Activated T-cell treated with anti-CD3 and anti-CD28 coated beads, Interleukin-2, amount 50 U/mL, for 24 hours (primary cell): ENCODE measurements at regions not wholly inside any gene's neighbourhood (a gene's known extent, or its start where the extent isn't known, plus 50 kb on each side); places are given as distances from the start of the nearest gene placed in this dataset.

ENCODE experiments used
- DNase-seq: peaks from one replicate; pipeline ENCODE4 v3.0.0-alpha.2; 2020
- H3K27ac Mint-ChIP-seq: 2 replicates; pipeline ENCODE4 v1.8.0; 2020; ENCODE audit warnings: mild to moderate bottlenecking, mixed read lengths
- H3K27me3 Mint-ChIP-seq: 2 replicates; pipeline ENCODE4 v1.8.0; 2020; ENCODE audit warnings: mixed read lengths
- H3K36me3 Mint-ChIP-seq: 2 replicates; pipeline ENCODE4 v1.8.0; 2020; ENCODE audit warnings: low read depth, mixed read lengths
- H3K4me1 Mint-ChIP-seq: 2 replicates; pipeline ENCODE4 v1.8.0; 2020; ENCODE audit warnings: low read depth, mixed read lengths
- H3K4me3 Mint-ChIP-seq: 2 replicates; pipeline ENCODE4 v1.8.0; 2020; ENCODE audit warnings: mild to moderate bottlenecking, moderate library complexity, mixed read lengths
- H3K9me3 Mint-ChIP-seq: 2 replicates; pipeline ENCODE4 v1.8.0; 2020; ENCODE audit warnings: mixed read lengths

DNA sequence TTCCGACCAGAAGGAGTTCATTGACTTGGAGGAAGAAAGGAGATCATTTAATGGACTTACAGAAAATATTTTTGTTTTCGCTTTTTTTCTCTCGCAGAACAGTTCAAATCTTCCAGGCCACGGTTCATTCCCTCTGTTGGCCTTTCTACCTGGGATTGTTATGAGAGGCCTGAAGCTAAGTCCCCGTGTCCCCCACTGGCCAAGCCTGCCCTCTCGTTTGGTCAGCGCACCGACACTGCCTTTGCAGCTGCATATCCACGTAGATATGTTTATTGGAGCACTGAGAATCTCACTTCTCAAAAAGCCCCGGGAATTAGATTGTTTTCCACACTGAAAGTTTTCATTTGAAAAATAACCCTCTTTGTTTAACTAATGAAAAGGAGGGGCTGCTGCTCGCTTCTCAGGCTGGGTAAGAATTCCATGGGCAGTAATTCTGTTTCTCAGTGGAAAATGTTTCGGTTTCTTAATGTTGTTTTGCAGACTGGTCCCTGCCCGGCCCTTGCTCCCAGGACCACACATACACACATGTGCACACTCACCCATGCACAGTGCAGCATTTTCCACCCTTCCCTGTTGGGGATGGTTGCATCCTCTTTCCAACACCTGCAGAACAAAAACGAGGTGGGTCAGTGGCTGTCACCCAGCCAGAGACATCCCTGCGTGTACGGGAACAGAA is 655.7 kb downstream of the BNC2 start:
- no peak for DNase-seq
- no peak overlapping the region for H3K27ac Mint-ChIP-seq
- no peaks in the 10 kb centered on the region for H3K27me3 Mint-ChIP-seq
- H3K9me3 Mint-ChIP-seq: peaks cover 2% of the 10 kb centered on the region
- H3K4me3 Mint-ChIP-seq: no peak overlapping the region
- no peaks in the 10 kb centered on the region for H3K36me3 Mint-ChIP-seq
- H3K4me1 Mint-ChIP-seq: no peaks in the 10 kb centered on the region

DNA sequence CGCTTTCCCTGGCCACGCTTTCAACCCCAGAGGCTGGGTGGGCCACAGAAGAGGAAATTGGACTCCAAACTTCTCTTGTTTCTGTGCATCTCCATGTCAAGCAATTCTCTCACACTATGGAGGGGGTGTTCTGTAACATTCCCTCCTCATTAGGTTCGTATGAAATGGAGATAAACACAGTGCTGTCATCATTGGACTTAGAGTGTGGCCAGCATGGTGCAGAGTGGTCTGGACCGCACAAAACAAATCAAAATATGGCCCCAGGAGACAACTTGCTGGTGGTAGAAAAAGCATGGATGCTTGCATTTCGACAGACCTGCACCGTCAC is 655.2 kb downstream of the BNC2 start:
- Mint-ChIP-seq H3K27ac (no peak overlapping the region), H3K36me3 (no peaks in the 10 kb centered on the region), H3K4me3 (no peak overlapping the region), H3K27me3 (no peaks in the 10 kb centered on the region), H3K9me3 (no peaks in the 10 kb centered on the region), H3K4me1 (no peaks in the 10 kb centered on the region)
- no peak for DNase-seq

DNA sequence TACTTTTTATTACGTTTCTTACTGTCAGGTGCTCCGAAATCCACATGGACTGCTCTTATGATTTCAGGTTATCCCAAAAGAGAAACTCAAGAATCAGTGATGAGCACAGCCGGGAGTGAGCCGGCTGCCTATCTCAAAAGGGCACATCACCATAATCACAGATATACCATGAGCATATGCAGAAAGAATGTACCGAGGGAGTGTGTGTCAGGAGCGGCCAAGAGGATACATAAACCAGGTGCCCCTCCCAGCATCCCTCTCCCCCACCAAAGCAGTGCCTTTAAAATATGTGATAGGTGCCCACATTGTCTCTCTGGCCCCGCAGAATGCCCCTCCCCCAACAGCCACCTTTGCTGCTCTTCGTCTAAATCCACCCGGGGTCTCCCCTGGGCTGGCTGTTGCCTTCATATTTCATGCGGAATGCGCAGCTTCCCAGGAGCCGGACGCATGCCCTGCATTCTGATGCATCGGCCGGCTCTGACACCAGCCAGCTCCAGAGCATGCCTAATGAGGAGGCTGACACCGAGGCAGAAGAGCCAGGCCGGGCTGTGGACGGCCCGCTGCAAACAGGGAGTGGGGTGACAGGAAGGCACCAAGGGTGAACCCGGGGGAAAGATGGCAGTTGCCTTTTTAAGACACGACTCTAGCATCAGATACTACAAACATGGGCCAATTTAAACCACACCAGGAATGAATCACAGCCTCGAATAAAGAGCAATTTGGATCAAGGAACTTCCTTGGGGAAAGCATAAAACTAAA is 652.3 kb downstream of the BNC2 start:
- Mint-ChIP-seq H3K27me3 (no peaks in the 10 kb centered on the region), H3K9me3 (no peaks in the 10 kb centered on the region)

DNA sequence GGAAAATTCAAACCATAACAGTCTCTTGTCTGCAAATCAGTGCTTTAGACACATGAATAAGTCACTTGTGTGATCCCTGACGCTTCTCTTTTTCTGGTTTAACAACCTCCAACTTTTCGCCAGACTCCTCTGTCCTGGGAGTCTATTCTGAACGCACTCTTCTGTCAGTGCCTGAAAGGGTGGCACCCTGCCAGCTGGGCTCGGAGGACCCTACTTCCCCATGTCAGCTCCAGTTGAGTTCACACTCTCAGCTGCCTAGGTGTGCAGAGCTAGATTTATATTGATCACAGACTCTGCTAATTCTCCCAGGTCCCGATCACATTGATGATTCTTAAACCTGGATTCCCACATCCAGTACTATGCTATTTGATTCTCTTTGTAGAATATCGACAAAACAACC is 649.1 kb downstream of the BNC2 start:
- Mint-ChIP-seq H3K36me3 (no peaks in the 10 kb centered on the region), H3K27me3 (no peaks in the 10 kb centered on the region), H3K27ac (no peak overlapping the region), H3K9me3 (no peaks in the 10 kb centered on the region), H3K4me1 (no peaks in the 10 kb centered on the region), H3K4me3 (no peak overlapping the region)
- DNase-seq: no peak

More for the DNA sequence above, 652.3 kb downstream of the BNC2 start:
- no peak overlapping the region for H3K27ac Mint-ChIP-seq
- no peak for DNase-seq
- no peaks in the 10 kb centered on the region for H3K4me1 Mint-ChIP-seq
- no peak overlapping the region for H3K4me3 Mint-ChIP-seq
- H3K36me3 Mint-ChIP-seq: no peaks in the 10 kb centered on the region

DNA sequence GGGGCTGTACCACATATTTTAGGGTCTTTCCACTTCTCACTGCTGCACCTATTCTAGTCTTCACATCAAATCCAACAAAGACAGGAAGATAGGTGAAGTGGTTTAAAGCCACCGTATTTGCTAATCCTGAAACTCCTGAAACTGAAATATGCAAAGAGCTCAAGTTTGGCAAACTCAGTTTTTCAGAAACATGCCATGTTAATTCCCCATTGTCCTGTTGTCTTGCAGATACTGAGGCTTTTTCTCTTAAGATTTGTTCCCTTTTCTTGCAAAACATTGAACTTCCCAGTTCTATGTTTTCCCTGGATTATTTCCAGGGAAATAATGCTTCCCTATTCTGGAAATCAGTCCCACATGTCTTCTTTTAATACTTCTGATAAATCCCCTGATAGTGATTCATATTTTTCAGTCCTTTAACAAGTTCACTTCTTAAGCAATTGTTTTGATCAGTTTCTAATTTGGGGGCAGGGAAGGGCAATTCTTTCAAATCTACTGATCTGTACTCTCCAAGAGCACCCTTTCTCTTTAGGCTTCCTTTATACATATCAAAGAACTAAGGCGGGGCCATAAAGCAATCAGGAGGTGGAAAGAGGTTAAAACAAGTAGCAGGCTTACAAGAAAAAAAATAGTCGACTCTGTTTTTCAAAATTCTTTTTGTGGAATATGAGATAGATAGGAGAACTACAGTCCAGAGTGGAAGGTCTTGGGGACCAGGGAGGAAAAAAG is 648.5 kb downstream of the BNC2 start:
- Mint-ChIP-seq H3K36me3 (no peaks in the 10 kb centered on the region), H3K27me3 (no peaks in the 10 kb centered on the region), H3K4me3 (no peak overlapping the region), H3K9me3 (no peaks in the 10 kb centered on the region), H3K4me1 (no peaks in the 10 kb centered on the region), H3K27ac (no peak overlapping the region)
- DNase-seq: no peak

DNA sequence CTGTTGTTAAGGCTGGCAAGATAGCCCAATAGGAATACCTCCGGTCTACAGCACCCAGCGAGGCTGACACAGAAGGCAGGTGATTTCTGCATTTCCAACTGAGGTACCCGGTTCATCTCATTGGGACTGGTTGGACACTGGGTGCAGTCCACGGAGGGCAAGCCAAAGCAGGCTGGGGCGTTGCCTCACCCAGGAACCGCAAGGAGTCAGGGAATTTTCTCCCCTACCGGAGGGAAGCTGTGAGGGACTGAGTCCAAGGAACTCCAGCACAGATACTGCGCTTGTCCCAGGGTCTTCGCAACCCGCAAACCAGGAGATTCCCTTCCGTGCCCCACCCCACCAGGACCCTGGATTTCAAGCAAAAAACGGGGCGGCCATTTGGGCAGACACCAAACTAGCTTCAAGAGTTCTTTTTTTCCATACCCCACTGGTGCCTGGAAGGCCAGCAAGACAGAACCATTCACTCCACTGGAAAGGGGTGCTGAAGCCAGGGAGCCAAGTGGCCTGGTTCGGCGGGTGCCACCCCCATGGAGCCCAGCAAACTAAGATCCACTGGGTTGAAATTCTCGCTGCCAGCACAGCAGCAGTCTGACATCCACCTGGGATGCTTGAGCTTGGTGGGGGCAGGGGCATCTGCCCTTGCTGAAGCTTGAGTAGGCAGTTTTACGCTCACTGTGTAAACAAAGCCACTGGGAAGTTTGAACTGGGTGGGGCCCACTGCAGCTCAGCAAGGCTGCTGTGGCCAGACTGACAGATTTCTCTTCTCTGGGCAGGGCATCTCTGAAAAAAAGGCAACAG is 647.2 kb downstream of the BNC2 start:
- Mint-ChIP-seq H3K27me3 (no peaks in the 10 kb centered on the region), H3K9me3 (no peaks in the 10 kb centered on the region), H3K4me3 (no peak overlapping the region), H3K27ac (no peak overlapping the region), H3K4me1 (no peaks in the 10 kb centered on the region), H3K36me3 (no peaks in the 10 kb centered on the region)
- no peak for DNase-seq

DNA sequence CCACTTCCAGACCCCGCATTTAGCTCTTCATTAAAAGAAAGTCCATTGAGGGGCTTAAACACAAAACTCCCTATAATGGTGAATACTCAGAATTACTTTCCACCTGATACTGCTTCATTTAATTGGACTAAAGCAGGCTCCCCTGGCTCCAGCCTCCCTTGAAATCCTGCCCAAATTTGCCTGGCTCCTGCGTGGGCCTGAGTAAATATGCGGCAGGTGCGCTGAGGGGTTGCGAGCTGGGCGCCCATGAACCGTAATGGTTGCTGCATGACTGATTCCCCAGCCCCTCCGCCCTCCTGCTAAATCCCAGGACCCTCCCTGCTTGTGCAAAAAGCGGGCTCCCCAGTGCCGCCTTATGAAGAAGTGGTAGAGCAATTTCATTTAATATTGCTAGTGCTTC is 639.7 kb downstream of the BNC2 start:
- no peaks in the 10 kb centered on the region for H3K36me3 Mint-ChIP-seq
- DNase-seq: no peak
- no peak overlapping the region for H3K27ac Mint-ChIP-seq
- H3K9me3 Mint-ChIP-seq: peaks cover 5% of the 10 kb centered on the region
- H3K27me3 Mint-ChIP-seq: no peaks in the 10 kb centered on the region
- no peaks in the 10 kb centered on the region for H3K4me1 Mint-ChIP-seq
- H3K4me3 Mint-ChIP-seq: no peak overlapping the region

DNA sequence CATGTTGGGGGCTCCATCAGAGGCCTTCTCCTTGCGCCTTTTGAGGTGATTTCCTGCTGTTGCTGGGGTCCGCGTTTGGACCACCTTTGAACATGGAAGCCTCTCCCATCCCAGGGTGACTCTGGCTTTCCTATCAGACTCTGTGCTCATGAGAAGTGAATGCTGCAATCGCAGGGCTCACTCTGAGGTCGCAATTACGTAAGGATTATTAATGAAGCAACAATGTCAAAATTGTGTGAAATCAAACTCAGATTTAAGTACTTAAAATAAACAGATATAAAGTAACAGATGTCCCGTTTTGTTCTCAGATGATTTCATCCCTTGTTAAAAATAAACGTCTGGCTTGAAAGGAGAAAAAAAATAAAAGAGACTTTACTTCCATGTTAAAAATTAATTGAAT is 634.2 kb downstream of the BNC2 start:
- Mint-ChIP-seq H3K9me3 (peaks cover 7% of the 10 kb centered on the region), H3K36me3 (no peaks in the 10 kb centered on the region), H3K4me3 (no peak overlapping the region), H3K27me3 (no peaks in the 10 kb centered on the region), H3K4me1 (no peaks in the 10 kb centered on the region), H3K27ac (no peak overlapping the region)
- DNase-seq: no peak

DNA sequence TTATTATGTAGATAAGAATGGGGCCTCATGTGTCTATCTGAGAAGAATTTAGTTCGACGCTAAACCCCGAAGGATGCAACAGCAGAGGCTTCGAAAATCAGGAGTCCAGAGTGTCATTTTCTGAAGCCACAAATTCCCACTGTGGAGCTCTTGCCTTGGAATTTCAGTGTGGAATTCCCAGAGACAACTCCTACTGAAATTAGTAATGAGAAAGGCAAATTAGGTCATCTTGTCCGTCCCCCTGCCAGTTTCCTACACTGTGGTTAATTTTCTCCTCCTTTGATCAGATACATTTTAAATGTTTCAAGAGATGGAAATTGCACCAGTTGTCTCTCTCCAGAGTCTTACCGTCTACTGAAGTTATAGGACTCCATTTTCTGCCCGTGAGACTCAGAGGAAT is 633.6 kb downstream of the BNC2 start:
- no peaks in the 10 kb centered on the region for H3K4me1 Mint-ChIP-seq
- H3K9me3 Mint-ChIP-seq: peaks cover 7% of the 10 kb centered on the region
- H3K4me3 Mint-ChIP-seq: no peak overlapping the region
- no peak for DNase-seq
- no peaks in the 10 kb centered on the region for H3K27me3 Mint-ChIP-seq
- H3K36me3 Mint-ChIP-seq: no peaks in the 10 kb centered on the region
- no peak overlapping the region for H3K27ac Mint-ChIP-seq

DNA sequence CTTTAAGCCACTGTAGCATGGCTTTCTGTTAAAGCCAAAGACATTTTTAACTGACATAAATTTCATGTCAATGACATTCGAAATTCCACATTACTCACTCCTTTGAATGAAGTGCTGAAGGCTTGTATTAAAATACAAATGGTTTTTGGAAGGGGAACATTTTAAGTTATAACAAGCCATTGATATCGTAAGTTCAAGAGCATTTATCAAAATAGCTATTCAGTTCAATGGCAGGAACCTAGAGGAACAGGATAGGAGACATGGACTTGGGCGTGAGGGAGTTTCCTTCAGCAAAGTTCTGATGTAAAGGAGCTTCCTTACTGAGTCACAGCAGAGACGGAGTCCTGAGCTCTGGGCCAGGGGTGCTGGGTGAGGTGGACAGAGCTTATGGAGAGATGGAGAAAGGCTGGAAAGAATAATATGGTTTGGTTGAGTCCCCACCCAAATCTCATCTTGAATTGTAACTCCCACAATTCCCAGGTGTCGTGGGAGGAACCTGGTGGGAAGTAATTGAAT is 631.8 kb downstream of the BNC2 start:
- H3K27me3 Mint-ChIP-seq: no peaks in the 10 kb centered on the region
- peaks cover 7% of the 10 kb centered on the region for H3K9me3 Mint-ChIP-seq
- DNase-seq: no peak
- no peak overlapping the region for H3K4me3 Mint-ChIP-seq
- no peaks in the 10 kb centered on the region for H3K36me3 Mint-ChIP-seq
- no peaks in the 10 kb centered on the region for H3K4me1 Mint-ChIP-seq
- no peak overlapping the region for H3K27ac Mint-ChIP-seq

DNA sequence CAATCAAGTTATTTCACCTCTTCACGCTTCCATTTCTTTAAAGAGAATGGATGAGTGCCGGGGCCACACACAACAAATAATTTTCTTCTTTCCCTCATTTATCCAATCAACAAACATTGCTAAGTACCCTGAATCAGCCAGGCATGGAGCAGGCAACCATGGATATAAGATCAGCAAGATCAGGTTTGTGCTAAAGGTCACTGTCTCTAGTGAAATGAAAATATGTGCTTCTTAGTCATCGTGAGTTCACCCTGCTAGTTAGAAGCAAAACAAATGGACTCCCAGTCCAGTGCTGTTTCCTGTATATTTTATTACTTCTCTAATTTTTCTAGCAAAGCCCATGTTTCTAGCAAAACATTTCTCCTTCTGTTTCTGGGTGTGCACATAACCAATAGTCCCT is 629.2 kb downstream of the BNC2 start:
- Mint-ChIP-seq H3K27me3 (no peaks in the 10 kb centered on the region), H3K27ac (no peak overlapping the region), H3K4me3 (no peak overlapping the region), H3K9me3 (peaks cover 2% of the 10 kb centered on the region), H3K36me3 (no peaks in the 10 kb centered on the region), H3K4me1 (no peaks in the 10 kb centered on the region)
- no peak for DNase-seq

DNA sequence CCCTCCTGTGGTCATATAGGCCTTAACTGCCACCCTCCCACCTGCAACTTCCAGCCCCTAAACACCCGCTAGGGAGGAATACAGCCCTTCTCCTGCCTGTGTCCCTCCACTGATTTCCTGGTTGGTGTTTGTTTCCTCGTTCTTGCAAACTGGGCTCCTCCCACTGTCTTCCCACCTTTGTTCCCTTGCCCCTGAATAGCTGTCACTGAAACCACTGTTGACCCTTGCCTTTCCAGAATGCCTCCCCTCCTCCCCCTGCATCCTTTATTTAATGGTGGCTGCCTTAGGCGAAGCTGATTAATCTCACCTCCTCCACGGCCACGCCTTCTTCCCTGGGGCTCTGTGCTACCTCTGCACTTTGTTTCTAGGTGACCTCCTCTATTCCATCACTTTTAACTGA is 626.7 kb downstream of the BNC2 start:
- no peak for DNase-seq
- Mint-ChIP-seq H3K27me3 (no peaks in the 10 kb centered on the region), H3K27ac (no peak overlapping the region), H3K36me3 (no peaks in the 10 kb centered on the region), H3K4me1 (no peaks in the 10 kb centered on the region), H3K4me3 (no peak overlapping the region), H3K9me3 (peaks cover under 1% of the 10 kb centered on the region)

DNA sequence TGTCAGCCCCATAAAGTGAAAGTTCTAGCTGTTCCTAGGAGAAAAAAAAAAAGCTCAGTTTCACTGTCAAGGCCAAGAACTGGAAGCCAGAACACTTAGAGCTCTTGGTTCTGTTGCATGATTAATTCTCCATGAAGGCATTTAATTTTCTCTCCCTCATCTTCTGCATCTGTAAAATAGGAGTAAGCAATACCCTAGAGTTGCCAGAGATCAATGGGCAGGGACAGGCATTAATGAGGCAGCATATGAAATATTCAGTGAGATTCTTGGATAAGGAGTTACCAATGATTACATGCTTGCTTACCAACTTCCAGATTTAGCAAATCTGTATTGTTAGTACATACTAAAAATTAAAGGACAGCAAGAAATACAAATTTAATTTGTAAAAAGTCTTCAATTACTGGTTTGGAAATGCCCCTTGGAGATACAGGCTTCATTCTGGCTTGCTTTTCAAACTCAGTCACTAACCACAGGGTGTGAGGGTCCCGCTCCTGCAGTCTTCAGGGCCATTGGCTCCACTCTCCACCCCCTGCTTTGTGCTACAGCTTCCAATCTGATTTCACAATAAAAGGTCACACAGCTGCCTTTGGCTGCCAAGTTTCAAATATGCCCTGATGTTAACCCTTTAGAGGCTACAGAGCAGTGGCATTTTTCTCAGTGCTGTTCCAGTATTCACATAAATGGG is 624.6 kb downstream of the BNC2 start:
- no peaks in the 10 kb centered on the region for H3K27me3 Mint-ChIP-seq

DNA sequence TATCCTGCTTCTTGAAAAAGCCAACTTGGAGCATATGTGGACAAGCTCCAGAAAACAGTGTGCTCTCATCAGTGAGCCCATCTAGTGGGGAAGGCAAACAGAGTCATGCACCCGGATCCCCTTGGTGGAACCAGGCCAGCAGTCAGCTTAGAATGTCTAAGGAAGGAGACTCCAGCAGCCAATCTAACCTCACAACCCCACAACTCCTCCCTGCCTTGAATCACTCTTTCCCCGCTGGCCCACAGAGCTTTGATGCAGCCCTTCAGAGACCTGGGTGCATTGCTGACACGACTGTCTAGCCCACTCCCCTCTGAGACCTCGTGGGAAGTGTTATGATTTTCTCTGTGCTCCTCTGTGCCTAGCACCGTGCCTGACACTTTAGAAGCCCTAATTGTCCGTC is 623.7 kb downstream of the BNC2 start:
- no peak overlapping the region for H3K4me3 Mint-ChIP-seq
- no peak overlapping the region for H3K27ac Mint-ChIP-seq
- H3K27me3 Mint-ChIP-seq: no peaks in the 10 kb centered on the region
- no peaks in the 10 kb centered on the region for H3K4me1 Mint-ChIP-seq
- peaks cover 1% of the 10 kb centered on the region for H3K9me3 Mint-ChIP-seq
- no peak for DNase-seq
- no peaks in the 10 kb centered on the region for H3K36me3 Mint-ChIP-seq

More for the DNA sequence above, 624.6 kb downstream of the BNC2 start:
- no peak overlapping the region for H3K27ac Mint-ChIP-seq
- no peak for DNase-seq
- H3K9me3 Mint-ChIP-seq: no peaks in the 10 kb centered on the region
- H3K4me1 Mint-ChIP-seq: no peaks in the 10 kb centered on the region
- no peaks in the 10 kb centered on the region for H3K36me3 Mint-ChIP-seq
- no peak overlapping the region for H3K4me3 Mint-ChIP-seq
